DOHH2 (cell line): ENCODE measurements at regions not wholly inside any gene's neighbourhood (a gene's known extent, or its start where the extent isn't known, plus 50 kb on each side); places are given as distances from the start of the nearest gene placed in this dataset.

Source experiments
- H3F3A ChIP-seq: fragments of 200-600 bp; sonication (generic), shearing (Covaris generic); 2 replicates; pipeline ENCODE4 v1.6.0; 2016; ENCODE audit warnings: antibody characterized with exemption, mild to moderate bottlenecking; ENCODE audit not compliant: control insufficient read depth, insufficient read depth
- H3K27ac ChIP-seq: fragments of 200-600 bp; sonication (generic); 2 replicates; pipeline ENCODE4 v1.5.1; 2014; ENCODE audit warnings: low read depth, mild to moderate bottlenecking, low read length, moderate library complexity
- H3K27me3 ChIP-seq: fragments of 200-600 bp; sonication (generic); 2 replicates; pipeline ENCODE4 v1.6.1; 2014; ENCODE audit warnings: mild to moderate bottlenecking, low read length, mixed read lengths; ENCODE audit not compliant: control insufficient read depth
- H3K36me3 ChIP-seq: fragments of 200-600 bp; sonication (generic); 2 replicates; pipeline ENCODE4 v1.6.1; 2014; ENCODE audit warnings: mild to moderate bottlenecking, low read length, moderate library complexity, mixed read lengths; ENCODE audit not compliant: control insufficient read depth
- H3K4me1 ChIP-seq: fragments of 200-600 bp; sonication (generic); 2 replicates; pipeline ENCODE4 v1.6.1; 2014; ENCODE audit warnings: mild to moderate bottlenecking, low read length, mixed read lengths; ENCODE audit not compliant: control insufficient read depth
- H3K4me2 ChIP-seq: fragments of 200-600 bp; sonication (generic); 2 replicates; pipeline ENCODE4 v1.6.0; 2014; ENCODE audit warnings: mild to moderate bottlenecking, low read length, moderate library complexity
- H3K4me3 ChIP-seq: fragments of 200-600 bp; sonication (generic); 2 replicates; pipeline ENCODE4 v1.5.1; 2014; ENCODE audit warnings: mild to moderate bottlenecking, low read length, mixed read lengths
- H3K79me2 ChIP-seq: fragments of 200-600 bp; sonication (generic); 2 replicates; pipeline ENCODE4 v1.6.1; 2014; ENCODE audit warnings: mild to moderate bottlenecking, low read length, mixed read lengths; ENCODE audit not compliant: control insufficient read depth
- H3K9me2 ChIP-seq: fragments of 200-600 bp; sonication (generic); replicated peaks from 2 replicates; pipeline ENCODE4 v1.6.1; 2014; ENCODE audit warnings: mild to moderate bottlenecking, low read length, mixed read lengths; ENCODE audit not compliant: control insufficient read depth
- H3K9me3 ChIP-seq: fragments of 200-600 bp; sonication (generic); 2 replicates; pipeline ENCODE4 v1.6.1; 2014; ENCODE audit warnings: antibody characterized with exemption, low read length, mixed read lengths; ENCODE audit not compliant: control insufficient read depth, insufficient read depth
- H4K20me1 ChIP-seq: fragments of 200-600 bp; sonication (generic); 2 replicates; pipeline ENCODE4 v1.6.0; 2014; ENCODE audit warnings: low read depth, mild to moderate bottlenecking, antibody characterized with exemption, low read length, moderate library complexity; ENCODE audit not compliant: control insufficient read depth, insufficient read depth
- EZH2phosphoT487 ChIP-seq: fragments of 200-600 bp; sonication (generic); IDR thresholded peaks from 2 replicates; pipeline ENCODE4 v1.6.1; 2017; ENCODE audit warnings: borderline replicate concordance, mild to moderate bottlenecking, antibody characterized with exemption, low read length, moderate library complexity, mixed read lengths
- TF ChIP-seq, protein P1 (sequence below): fragments of 200-600 bp; sonication (generic); IDR thresholded peaks from one replicate; pipeline ENCODE4 v1.5.1; 2014; ENCODE audit warnings: antibody characterized with exemption, mild to moderate bottlenecking, low read depth, low read length; ENCODE audit not compliant: poor library complexity, severe bottlenecking

DNA sequence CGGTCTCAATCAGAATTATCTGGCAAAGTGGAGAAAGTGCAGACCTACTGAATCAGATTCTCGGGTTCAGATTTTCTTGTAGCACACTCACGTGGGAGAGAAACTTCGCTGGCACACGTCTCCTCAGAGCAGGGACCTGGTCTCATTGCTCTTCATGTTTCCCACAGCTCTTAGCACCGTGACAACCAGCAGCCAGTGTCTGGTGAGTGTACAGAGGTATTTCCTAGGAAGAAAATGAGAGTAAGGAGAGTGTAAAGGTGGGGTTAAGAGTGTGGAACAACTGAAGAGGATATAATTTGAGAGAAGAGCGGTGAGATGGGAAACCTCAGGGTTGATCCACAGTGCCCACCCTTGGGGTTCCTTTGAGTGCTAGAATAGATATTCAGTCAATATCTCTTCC, 89.2 kb downstream of the ARF6 start:
- peaks cover 8% of the 10 kb centered on the region; the same call in 1 of the 2 replicates for H3F3A ChIP-seq
- H3K4me2 ChIP-seq, result no peak overlapping the region
- TF ChIP-seq, protein P1, sequence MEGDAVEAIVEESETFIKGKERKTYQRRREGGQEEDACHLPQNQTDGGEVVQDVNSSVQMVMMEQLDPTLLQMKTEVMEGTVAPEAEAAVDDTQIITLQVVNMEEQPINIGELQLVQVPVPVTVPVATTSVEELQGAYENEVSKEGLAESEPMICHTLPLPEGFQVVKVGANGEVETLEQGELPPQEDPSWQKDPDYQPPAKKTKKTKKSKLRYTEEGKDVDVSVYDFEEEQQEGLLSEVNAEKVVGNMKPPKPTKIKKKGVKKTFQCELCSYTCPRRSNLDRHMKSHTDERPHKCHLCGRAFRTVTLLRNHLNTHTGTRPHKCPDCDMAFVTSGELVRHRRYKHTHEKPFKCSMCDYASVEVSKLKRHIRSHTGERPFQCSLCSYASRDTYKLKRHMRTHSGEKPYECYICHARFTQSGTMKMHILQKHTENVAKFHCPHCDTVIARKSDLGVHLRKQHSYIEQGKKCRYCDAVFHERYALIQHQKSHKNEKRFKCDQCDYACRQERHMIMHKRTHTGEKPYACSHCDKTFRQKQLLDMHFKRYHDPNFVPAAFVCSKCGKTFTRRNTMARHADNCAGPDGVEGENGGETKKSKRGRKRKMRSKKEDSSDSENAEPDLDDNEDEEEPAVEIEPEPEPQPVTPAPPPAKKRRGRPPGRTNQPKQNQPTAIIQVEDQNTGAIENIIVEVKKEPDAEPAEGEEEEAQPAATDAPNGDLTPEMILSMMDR, result no peak
- TF ChIP-seq EZH2phosphoT487, result no peak
- no peaks in the 10 kb centered on the region for H3K9me2 ChIP-seq
- no peak overlapping the region for H3K4me3 ChIP-seq
- H3K9me3 ChIP-seq, result no peaks in the 10 kb centered on the region
- no peaks in the 10 kb centered on the region for H3K27me3 ChIP-seq
- no peaks in the 10 kb centered on the region for H4K20me1 ChIP-seq
- H3K79me2 ChIP-seq, result peaks cover 27% of the 10 kb centered on the region
- H3K36me3 ChIP-seq, result peaks cover 7% of the 10 kb centered on the region; the same call in 1 of the 2 replicates
- H3K27ac ChIP-seq, result no peak overlapping the region
- peaks cover 42% of the 10 kb centered on the region for H3K4me1 ChIP-seq

DNA sequence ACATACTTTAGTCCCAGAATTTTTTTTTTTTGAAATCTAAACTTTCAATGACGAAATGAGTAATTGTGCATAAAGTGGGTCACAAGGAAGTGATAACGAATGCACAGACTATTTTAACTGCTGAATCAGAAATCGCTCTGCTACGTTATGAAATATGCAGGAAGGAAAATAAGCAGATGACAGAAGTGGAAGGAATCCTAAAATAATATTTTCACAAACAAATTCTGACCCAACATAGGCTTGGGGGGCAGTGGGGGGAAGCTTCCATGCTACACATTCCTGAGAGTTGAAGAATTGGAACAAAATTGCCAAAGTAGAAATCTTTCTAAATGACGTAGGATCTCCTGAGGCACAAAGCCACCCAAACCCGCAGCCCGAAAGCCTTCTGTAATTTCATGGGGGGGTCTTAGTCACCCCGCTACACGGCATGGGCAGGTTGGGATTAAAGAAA, 89.6 kb downstream of the ARF6 start:
- Histone ChIP-seq H3K27me3 (no peaks in the 10 kb centered on the region), H3K9me3 (no peaks in the 10 kb centered on the region), H3K27ac (no peak overlapping the region), H3K9me2 (no peaks in the 10 kb centered on the region), H4K20me1 (no peaks in the 10 kb centered on the region), H3K4me1 (peaks cover 37% of the 10 kb centered on the region), H3K4me2 (no peak overlapping the region), H3F3A (peaks cover 8% of the 10 kb centered on the region; the same call in 1 of the 2 replicates), H3K36me3 (peaks cover 7% of the 10 kb centered on the region; the same call in 1 of the 2 replicates), H3K4me3 (no peak overlapping the region), H3K79me2 (peaks cover 25% of the 10 kb centered on the region)
- TF ChIP-seq, protein P1, result no peak
- TF ChIP-seq EZH2phosphoT487, result no peak

DNA sequence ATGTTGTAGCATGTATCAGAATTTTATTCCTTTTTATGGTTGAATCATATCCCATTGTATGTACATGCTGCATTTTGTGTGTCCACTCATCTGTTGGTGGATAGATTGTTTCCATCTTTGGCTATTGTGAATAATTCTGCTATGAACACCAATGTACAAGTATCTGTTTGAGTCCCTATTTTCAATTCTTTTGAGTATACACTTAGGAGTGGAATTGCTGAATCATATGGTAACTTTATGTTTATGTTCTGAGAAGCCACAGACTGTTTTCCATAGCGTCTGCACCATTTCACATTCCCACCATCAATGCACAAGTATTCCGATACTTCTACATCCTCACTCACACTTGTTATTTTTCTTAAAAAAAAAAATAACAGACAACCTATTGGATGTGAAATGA, 91.5 kb downstream of the ARF6 start:
- Histone ChIP-seq H3K36me3 (0 out of 2 replicates have a peak, but pooled peaks cover 3% of the 10 kb centered on the region), H3F3A (peaks cover 8% of the 10 kb centered on the region; the same call in 1 of the 2 replicates), H3K9me2 (no peaks in the 10 kb centered on the region), H3K27ac (no peak overlapping the region), H3K4me3 (no peak overlapping the region), H4K20me1 (no peaks in the 10 kb centered on the region), H3K4me1 (peaks cover 18% of the 10 kb centered on the region), H3K79me2 (peaks cover 6% of the 10 kb centered on the region; the same call in 1 of the 2 replicates), H3K4me2 (no peak overlapping the region), H3K9me3 (no peaks in the 10 kb centered on the region), H3K27me3 (no peaks in the 10 kb centered on the region)
- TF ChIP-seq EZH2phosphoT487, result no peak
- TF ChIP-seq, protein P1, result no peak
